ENCODE measurements at regions not wholly inside any gene's neighbourhood (a gene's known extent, or its start where the extent isn't known, plus 50 kb on each side); places are given as distances from the start of the nearest gene placed in this dataset.
A peak's percentile ranks its signal among the peaks of the same experiment; 100 is the strongest.
"Not testable (repeated sequence)": the region's sequence is repeated elsewhere in the genome, so short reads cannot be mapped to it uniquely, and the experiment has no call there.

GRCh38 chr7:68770649-68771048, 827.6 kb upstream of the AUTS2 start:
- no peaks in the 10 kb centered on the region for H3K9me3 ChIP-seq
- H3K27ac ChIP-seq = no peak overlapping the region
- TF ChIP-seq, protein P1, sequence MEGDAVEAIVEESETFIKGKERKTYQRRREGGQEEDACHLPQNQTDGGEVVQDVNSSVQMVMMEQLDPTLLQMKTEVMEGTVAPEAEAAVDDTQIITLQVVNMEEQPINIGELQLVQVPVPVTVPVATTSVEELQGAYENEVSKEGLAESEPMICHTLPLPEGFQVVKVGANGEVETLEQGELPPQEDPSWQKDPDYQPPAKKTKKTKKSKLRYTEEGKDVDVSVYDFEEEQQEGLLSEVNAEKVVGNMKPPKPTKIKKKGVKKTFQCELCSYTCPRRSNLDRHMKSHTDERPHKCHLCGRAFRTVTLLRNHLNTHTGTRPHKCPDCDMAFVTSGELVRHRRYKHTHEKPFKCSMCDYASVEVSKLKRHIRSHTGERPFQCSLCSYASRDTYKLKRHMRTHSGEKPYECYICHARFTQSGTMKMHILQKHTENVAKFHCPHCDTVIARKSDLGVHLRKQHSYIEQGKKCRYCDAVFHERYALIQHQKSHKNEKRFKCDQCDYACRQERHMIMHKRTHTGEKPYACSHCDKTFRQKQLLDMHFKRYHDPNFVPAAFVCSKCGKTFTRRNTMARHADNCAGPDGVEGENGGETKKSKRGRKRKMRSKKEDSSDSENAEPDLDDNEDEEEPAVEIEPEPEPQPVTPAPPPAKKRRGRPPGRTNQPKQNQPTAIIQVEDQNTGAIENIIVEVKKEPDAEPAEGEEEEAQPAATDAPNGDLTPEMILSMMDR (IDR thresholded peaks at IDR 0.05) = no peak
- 24% methylated on average over 6 of the region's 6 CpGs for WGBS, 2 donors
- H3K4me1 ChIP-seq = no peaks in the 10 kb centered on the region
- ATAC-seq = no peak
- no peak for FAIRE-seq
- no peaks in the 10 kb centered on the region for H3K27me3 ChIP-seq
- intact Hi-C loops (cut with DNase I) = no loop called here
- no peaks in the 10 kb centered on the region for H3K36me3 ChIP-seq
- peak in 4 of 6 donors; percentile 8 to 67 (median 46) for DNase-seq
- H3K4me3 ChIP-seq = no peak overlapping the region

DNA sequence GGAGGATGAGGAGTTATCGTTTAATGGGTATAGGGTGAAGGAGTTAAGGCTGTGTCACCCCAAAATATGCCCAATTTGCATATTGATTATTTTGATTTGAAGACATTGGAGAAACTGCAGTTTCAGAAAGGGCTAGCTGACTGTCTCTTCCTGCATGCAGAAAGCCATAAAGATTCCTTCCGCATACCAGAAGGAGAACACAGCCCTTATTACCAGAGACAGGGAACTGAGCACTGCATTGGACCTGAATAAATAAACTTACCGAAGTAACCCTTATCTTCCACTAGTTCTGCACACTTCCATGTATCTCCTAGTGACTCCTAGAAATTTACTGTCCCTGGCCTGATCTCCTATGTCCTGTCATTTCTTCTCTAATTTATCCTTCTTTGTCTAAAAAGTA, 821.9 kb upstream of the AUTS2 start:
- TF ChIP-seq, protein P1 (IDR thresholded peaks at IDR 0.05) = no peak

DNA sequence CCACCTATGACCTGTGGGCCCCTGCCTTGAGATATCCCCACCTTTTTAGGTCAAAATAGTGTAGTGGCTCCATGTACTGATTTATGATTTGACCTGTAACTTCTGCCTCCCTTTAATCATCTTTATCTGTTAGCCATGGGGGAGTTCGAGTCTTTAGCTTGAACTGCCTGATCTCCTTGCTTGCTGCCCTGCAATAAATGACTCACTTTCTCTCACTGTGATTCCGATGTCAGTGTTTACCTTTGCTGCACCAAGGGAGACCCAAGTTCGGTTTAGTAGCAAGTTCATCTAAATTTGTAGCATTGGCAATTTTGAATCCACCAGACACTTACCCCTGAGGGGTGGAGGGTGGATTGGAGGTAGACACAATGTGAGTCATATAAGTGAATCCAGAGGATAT, 814.6 kb upstream of the AUTS2 start:
- 78 to 89% methylated on average over 3 of the region's 3 CpGs for WGBS, 2 donors
- FAIRE-seq = no peak
- no peaks in the 10 kb centered on the region for H3K9me3 ChIP-seq

More for the DNA sequence above, 821.9 kb upstream of the AUTS2 start:
- H3K27me3 ChIP-seq = no peaks in the 10 kb centered on the region
- FAIRE-seq = no peak
- H3K9me3 ChIP-seq = no peaks in the 10 kb centered on the region
- H3K27ac ChIP-seq = no peak overlapping the region
- H3K4me3 ChIP-seq = no peak overlapping the region
- no peak for DNase-seq
- intact Hi-C loops (cut with DNase I) = no loop called here
- H3K4me1 ChIP-seq = no peaks in the 10 kb centered on the region
- H3K36me3 ChIP-seq = no peaks in the 10 kb centered on the region
- 55 to 58% methylated on average over 3 of the region's 3 CpGs for WGBS, 2 donors
- no peak for ATAC-seq

GRCh38 chr7:68785036-68785435, 813.2 kb upstream of the AUTS2 start:
- Histone ChIP-seq H3K4me1 (no peaks in the 10 kb centered on the region), H3K27me3 (no peaks in the 10 kb centered on the region), H3K9me3 (no peaks in the 10 kb centered on the region), H3K36me3 (no peaks in the 10 kb centered on the region), H3K27ac (no peak overlapping the region), H3K4me3 (no peak overlapping the region)
- TF ChIP-seq, protein P1 (IDR thresholded peaks at IDR 0.05) = no peak
- intact Hi-C loops (cut with DNase I) = no loop called here
- no peak for ATAC-seq
- WGBS, 2 donors = 13 to 22% methylated on average over 3 of the region's 3 CpGs
- peak in 2 of 6 donors; percentile 6 to 10 for DNase-seq
- FAIRE-seq = no peak

More for the DNA sequence above, 814.6 kb upstream of the AUTS2 start:
- intact Hi-C loops (cut with DNase I) = no loop called here
- Histone ChIP-seq H3K27me3 (no peaks in the 10 kb centered on the region), H3K36me3 (no peaks in the 10 kb centered on the region), H3K4me3 (no peak overlapping the region), H3K4me1 (no peaks in the 10 kb centered on the region), H3K27ac (no peak overlapping the region)
- DNase-seq (no peak), ATAC-seq (no peak)
- TF ChIP-seq, protein P1 (IDR thresholded peaks at IDR 0.05) = no peak

- intact Hi-C loops (cut with DNase I) = no loop called here
- TF ChIP-seq, protein P1 (IDR thresholded peaks at IDR 0.05) = no peak
- H3K27ac ChIP-seq = no peak overlapping the region
- WGBS, 2 donors = 68 to 71% methylated on average over 5 of the region's 5 CpGs
- FAIRE-seq (no peak), DNase-seq (no peak), ATAC-seq (no peak)
- H3K36me3 ChIP-seq = no peaks in the 10 kb centered on the region
- no peaks in the 10 kb centered on the region for H3K27me3 ChIP-seq
- no peaks in the 10 kb centered on the region for H3K9me3 ChIP-seq
- no peak overlapping the region for H3K4me3 ChIP-seq
- no peaks in the 10 kb centered on the region for H3K4me1 ChIP-seq
These were observed 810.7 kb upstream of the AUTS2 start for GRCh38 chr7:68787566-68787965.

GRCh38 chr7:68788529-68788928, 809.7 kb upstream of the AUTS2 start:
- H3K27me3 ChIP-seq; ATAC-seq; H3K9me3 ChIP-seq; intact Hi-C loops (cut with DNase I); H3K4me3 ChIP-seq; H3K36me3 ChIP-seq; DNase-seq; H3K27ac ChIP-seq; H3K4me1 ChIP-seq; FAIRE-seq: not testable (repeated sequence)
- 95 to 96% methylated on average over 2 of the region's 2 CpGs for WGBS, 2 donors

Measured in pancreas (tissue), 10 donors.